OCI-LY1 (cell line): ENCODE measurements at regions not wholly inside any gene's neighbourhood (a gene's known extent, or its start where the extent isn't known, plus 50 kb on each side); places are given as distances from the start of the nearest gene placed in this dataset.

Source experiments
- CTCF ChIP-seq: fragments of 200-600 bp; sonication (generic), shearing (Covaris generic); IDR thresholded peaks from 2 replicates; pipeline ENCODE4 v1.5.1; 2017; ENCODE audit warnings: mild to moderate bottlenecking, antibody characterized with exemption, low read length, moderate library complexity, mixed read lengths
- EZH2 ChIP-seq: fragments of 200-600 bp; sonication (generic), shearing (Covaris generic); IDR thresholded peaks from 2 replicates; pipeline ENCODE4 v1.8.0; 2017; ENCODE audit warnings: borderline replicate concordance, mixed run types, mild to moderate bottlenecking, antibody characterized with exemption, low read length, moderate library complexity, mixed read lengths

DNA sequence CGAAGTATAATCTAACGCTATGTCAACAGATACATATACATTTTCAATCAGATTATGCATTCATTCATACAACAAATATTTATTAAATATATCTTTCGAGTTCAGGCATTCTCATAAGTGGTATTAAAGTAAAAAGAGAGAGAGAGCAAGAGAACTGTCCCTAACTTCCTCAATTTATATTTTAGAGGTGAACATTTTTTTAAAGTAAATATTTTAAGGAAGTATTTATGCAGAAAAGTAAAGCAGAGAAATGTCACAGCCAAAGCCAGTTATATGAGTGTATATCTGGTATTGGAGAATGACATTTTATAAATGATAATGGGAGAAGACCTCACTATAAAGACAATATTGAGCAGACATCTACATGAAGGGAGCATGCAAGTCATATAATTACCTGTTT lies 667.3 kb upstream of the CDH9 start:
- no peak for TF ChIP-seq CTCF
- no peak for TF ChIP-seq EZH2
